PFSK-1 (cell line): ENCODE measurements at regions not wholly inside any gene's neighbourhood (a gene's known extent, or its start where the extent isn't known, plus 50 kb on each side); places are given as distances from the start of the nearest gene placed in this dataset.

Source experiments
- POLR2AphosphoS5 ChIP-seq: IDR thresholded peaks from 2 replicates; pipeline ENCODE4 v1.6.1; 2012; ENCODE audit warnings: low read depth, mild to moderate bottlenecking, control low read depth, low read length, moderate library complexity
- TAF1 ChIP-seq: IDR thresholded peaks from 2 replicates; pipeline ENCODE4 v1.6.1; 2012; ENCODE audit warnings: low read length, control low read depth, borderline replicate concordance; ENCODE audit not compliant: insufficient read depth

GRCh38 chr7:130955565-130955919, 221.5 kb upstream of the KLF14 start:
- TF ChIP-seq POLR2AphosphoS5 (no peak), TAF1 (no peak)
